LoVo (cell line): ENCODE measurements at regions not wholly inside any gene's neighbourhood (a gene's known extent, or its start where the extent isn't known, plus 50 kb on each side); places are given as distances from the start of the nearest gene placed in this dataset.

Experiments
- DNase-seq: peaks from one replicate; pipeline ENCODE4 v3.0.0-alpha.2; 2016; ENCODE audit warnings: low spot score

GRCh38 chr1:147852706-147853225 is 49.8 kb upstream of the GJA8 start:
- no peak for DNase-seq
